Type B pancreatic cell (in vitro differentiated cells): ENCODE measurements at regions not wholly inside any gene's neighbourhood (a gene's known extent, or its start where the extent isn't known, plus 50 kb on each side); places are given as distances from the start of the nearest gene placed in this dataset.

Source experiments
- DNase-seq: peaks from one replicate; pipeline ENCODE4 v3.0.0; 2021; ENCODE audit warnings: mixed read lengths; ENCODE audit not compliant: unreplicated experiment; ENCODE audit errors: extremely low spot score
- H3K27ac Mint-ChIP-seq: 2 replicates; pipeline ENCODE4 v1.8.0; 2021; ENCODE audit warnings: mild to moderate bottlenecking, mixed read lengths
- H3K27me3 Mint-ChIP-seq: 2 replicates; pipeline ENCODE4 v1.8.0; 2021; ENCODE audit warnings: mixed read lengths
- H3K36me3 Mint-ChIP-seq: 2 replicates; pipeline ENCODE4 v1.8.0; 2021; ENCODE audit warnings: mixed read lengths
- H3K4me1 Mint-ChIP-seq: one replicate; pipeline ENCODE4 v1.8.0; 2021; ENCODE audit warnings: mixed read lengths; ENCODE audit not compliant: unreplicated experiment
- H3K4me3 Mint-ChIP-seq: 2 replicates; pipeline ENCODE4 v1.8.0; 2021; ENCODE audit warnings: mild to moderate bottlenecking, mixed read lengths
- H3K9me3 Mint-ChIP-seq: 2 replicates; pipeline ENCODE4 v1.8.0; 2021; ENCODE audit warnings: mixed read lengths
- TF ChIP-seq, protein P1 (sequence below): fragments of 200-600 bp; sonication (generic); conservative IDR thresholded peaks from 2 replicates; pipeline ENCODE4 v1.5.0; 2021; ENCODE audit warnings: antibody characterized with exemption, mild to moderate bottlenecking

DNA sequence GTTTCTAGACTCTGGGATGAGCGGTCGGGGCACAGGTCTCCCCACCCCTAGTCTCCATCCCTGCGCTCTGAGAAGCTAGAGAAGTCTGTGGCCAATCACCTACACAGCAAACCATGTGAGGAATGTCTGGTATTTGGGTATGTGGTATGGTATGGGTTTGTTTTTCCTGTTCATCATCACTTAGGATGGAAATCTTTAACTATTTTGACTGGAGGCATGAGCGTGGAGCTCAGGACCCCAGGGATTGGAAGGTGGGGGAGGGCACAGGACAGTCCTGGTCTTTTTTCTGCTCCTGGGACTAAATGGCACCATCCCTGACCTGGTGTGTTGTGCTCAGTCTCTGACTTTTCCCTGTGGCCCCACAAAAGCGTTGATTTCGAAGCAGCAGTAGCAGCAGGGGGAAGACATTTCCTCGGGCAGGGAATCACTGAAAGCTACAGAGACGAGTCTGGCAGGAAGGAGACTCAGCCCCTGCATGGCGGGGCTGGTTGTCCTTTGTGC, 191.7 kb upstream of the TPM1 start:
- TF ChIP-seq, protein P1, sequence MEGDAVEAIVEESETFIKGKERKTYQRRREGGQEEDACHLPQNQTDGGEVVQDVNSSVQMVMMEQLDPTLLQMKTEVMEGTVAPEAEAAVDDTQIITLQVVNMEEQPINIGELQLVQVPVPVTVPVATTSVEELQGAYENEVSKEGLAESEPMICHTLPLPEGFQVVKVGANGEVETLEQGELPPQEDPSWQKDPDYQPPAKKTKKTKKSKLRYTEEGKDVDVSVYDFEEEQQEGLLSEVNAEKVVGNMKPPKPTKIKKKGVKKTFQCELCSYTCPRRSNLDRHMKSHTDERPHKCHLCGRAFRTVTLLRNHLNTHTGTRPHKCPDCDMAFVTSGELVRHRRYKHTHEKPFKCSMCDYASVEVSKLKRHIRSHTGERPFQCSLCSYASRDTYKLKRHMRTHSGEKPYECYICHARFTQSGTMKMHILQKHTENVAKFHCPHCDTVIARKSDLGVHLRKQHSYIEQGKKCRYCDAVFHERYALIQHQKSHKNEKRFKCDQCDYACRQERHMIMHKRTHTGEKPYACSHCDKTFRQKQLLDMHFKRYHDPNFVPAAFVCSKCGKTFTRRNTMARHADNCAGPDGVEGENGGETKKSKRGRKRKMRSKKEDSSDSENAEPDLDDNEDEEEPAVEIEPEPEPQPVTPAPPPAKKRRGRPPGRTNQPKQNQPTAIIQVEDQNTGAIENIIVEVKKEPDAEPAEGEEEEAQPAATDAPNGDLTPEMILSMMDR = no peak
- Mint-ChIP-seq H3K36me3 (no peaks in the 10 kb centered on the region), H3K4me3 (peak overlapping the region; percentile 67), H3K9me3 (no peaks in the 10 kb centered on the region), H3K27ac (peak overlapping the region; percentile 87), H3K4me1 (peaks cover 34% of the 10 kb centered on the region), H3K27me3 (no peaks in the 10 kb centered on the region)
- DNase-seq = no peak

DNA sequence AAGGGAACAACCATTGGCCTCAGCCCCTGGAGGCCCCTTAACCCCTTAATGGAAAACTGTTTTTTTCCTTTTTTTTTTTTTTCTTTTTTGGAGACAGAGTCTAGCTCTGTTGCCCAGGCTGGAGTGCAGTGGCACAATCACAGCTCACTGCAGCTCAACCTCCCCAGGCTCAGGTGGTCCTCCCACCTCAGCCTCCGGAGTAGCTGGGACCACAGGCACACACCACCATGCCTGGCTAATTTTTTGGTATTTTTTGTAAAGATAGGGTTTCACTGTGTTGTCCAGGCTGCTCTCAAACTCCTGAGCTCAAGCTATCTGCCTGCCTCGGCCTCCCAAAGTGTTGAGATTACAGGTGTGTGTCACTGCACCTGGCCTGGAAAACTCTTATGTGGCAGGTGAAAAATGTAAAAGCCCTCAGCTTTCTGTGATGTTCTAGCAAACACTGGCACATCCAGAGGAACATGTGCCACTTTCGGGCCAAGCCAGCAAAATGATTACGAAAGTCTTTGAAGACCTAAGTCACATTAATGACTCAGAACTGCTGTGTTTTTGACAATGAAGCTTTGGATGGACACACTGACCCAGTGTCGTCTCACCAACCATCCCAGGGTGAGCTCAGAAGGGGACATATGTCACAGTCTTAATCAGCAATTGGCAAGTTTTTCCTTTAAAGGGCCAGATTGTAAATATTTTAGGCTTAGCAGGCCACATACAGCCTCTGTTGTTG, 189.3 kb upstream of the TPM1 start:
- peaks cover 23% of the 10 kb centered on the region for H3K4me1 Mint-ChIP-seq
- no peaks in the 10 kb centered on the region for H3K9me3 Mint-ChIP-seq
- no peak overlapping the region for H3K27ac Mint-ChIP-seq
- H3K36me3 Mint-ChIP-seq = no peaks in the 10 kb centered on the region
- H3K4me3 Mint-ChIP-seq = no peak overlapping the region
- TF ChIP-seq, protein P1 = no peak
- no peak for DNase-seq
- no peaks in the 10 kb centered on the region for H3K27me3 Mint-ChIP-seq

DNA sequence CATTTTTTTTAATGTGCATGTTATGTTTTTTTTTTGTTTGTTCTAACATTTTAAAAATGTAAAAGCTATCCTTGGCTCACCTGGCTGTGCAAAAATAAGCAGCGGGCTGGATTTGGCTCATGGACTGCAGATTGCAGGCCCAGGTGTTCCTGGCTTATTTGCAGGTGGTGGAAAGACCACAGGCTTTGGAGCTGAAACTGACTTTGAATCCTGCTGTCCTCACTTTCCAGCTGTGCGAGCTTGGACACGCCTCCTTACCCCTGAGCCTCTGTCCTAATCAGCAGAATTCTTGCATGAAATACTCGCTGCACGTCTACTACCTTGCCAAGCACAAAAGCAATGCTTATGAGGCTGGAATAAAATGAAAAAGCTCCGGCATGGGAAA, 188.7 kb upstream of the TPM1 start:
- no peak for DNase-seq
- TF ChIP-seq, protein P1 = no peak
- Mint-ChIP-seq H3K4me3 (no peak overlapping the region), H3K9me3 (no peaks in the 10 kb centered on the region), H3K4me1 (peaks cover 19% of the 10 kb centered on the region), H3K36me3 (no peaks in the 10 kb centered on the region), H3K27ac (no peak overlapping the region), H3K27me3 (no peaks in the 10 kb centered on the region)

DNA sequence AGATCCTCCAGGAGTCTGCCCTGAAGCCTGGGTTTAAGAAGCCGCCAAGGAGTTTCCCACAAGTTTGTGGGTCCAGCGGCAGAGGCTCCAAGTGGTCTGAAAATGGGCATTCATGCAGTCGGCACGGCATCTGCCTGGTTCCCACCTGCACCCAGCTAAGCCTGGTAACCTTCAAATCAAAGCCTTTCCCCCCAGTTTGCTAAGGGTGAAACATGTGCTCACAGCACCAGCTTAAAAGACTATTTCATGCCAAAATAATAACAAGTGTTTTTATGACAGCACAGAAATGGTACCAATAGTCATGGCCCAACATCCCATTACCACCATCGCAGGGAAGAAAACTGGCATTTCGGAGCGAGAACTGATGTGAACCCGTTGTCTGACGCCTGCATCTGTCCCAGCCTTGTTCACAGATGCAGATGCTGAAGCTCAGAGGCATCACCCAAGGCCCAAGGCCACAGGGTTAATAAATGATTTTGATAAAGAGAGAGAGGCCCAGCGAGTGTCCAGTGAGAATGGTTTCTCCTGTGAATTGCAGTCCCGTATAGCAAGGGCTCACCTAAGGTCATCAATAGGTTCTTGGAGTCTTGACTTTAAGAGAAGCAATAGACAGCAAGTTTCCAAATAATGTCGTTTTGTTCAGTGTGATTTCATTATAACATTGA, 188.0 kb upstream of the TPM1 start:
- DNase-seq = no peak
- Mint-ChIP-seq H3K4me1 (peaks cover 18% of the 10 kb centered on the region), H3K36me3 (peaks cover under 1% of the 10 kb centered on the region), H3K27me3 (no peaks in the 10 kb centered on the region), H3K4me3 (no peak overlapping the region), H3K27ac (no peak overlapping the region), H3K9me3 (no peaks in the 10 kb centered on the region)
- TF ChIP-seq, protein P1 = no peak

DNA sequence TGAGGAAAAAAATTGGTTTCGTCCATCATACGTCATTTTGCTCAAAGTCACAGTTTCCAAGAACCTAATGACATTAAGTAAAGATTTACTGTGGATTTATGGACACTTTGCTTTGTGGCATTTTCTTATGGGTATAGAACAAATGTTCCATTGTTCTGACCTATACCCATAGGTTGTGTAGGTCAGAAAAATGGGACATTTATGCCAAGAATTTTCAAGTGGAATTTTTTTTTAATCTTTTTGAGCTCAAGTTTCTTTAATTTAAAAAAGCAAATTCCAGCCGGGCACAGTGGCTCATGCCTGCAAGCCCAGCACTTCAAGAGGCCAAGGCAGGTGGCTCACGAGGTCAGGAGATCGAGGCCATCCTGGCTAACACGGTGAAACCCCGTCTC, 187.5 kb upstream of the TPM1 start:
- Mint-ChIP-seq H3K27ac (no peak overlapping the region), H3K4me3 (no peak overlapping the region), H3K27me3 (no peaks in the 10 kb centered on the region), H3K9me3 (peaks cover 5% of the 10 kb centered on the region), H3K4me1 (peaks cover 17% of the 10 kb centered on the region), H3K36me3 (peaks cover 4% of the 10 kb centered on the region)
- TF ChIP-seq, protein P1 = no peak
- DNase-seq = no peak
